MM.1S (cell line): ENCODE measurements at regions not wholly inside any gene's neighbourhood (a gene's known extent, or its start where the extent isn't known, plus 50 kb on each side); places are given as distances from the start of the nearest gene placed in this dataset.

Source experiments
- EZH2 ChIP-seq: fragments of 300-600 bp; sonication (generic); optimal IDR thresholded peaks from 2 replicates; pipeline ENCODE3; 2017; ENCODE audit warnings: low read depth, mild to moderate bottlenecking, antibody characterized with exemption, low read length, mixed read lengths
- EZH2phosphoT487 ChIP-seq: fragments of 300-600 bp; sonication (generic); IDR thresholded peaks from 2 replicates; pipeline ENCODE4 v1.6.1; 2018; ENCODE audit warnings: antibody characterized with exemption, low read length
- TF ChIP-seq, protein P1 (sequence below): fragments of 300-600 bp; sonication (generic); IDR thresholded peaks from 2 replicates; pipeline ENCODE4 v1.5.1; 2016; ENCODE audit warnings: antibody characterized with exemption, low read length, mixed read lengths

- TF ChIP-seq, protein P1, sequence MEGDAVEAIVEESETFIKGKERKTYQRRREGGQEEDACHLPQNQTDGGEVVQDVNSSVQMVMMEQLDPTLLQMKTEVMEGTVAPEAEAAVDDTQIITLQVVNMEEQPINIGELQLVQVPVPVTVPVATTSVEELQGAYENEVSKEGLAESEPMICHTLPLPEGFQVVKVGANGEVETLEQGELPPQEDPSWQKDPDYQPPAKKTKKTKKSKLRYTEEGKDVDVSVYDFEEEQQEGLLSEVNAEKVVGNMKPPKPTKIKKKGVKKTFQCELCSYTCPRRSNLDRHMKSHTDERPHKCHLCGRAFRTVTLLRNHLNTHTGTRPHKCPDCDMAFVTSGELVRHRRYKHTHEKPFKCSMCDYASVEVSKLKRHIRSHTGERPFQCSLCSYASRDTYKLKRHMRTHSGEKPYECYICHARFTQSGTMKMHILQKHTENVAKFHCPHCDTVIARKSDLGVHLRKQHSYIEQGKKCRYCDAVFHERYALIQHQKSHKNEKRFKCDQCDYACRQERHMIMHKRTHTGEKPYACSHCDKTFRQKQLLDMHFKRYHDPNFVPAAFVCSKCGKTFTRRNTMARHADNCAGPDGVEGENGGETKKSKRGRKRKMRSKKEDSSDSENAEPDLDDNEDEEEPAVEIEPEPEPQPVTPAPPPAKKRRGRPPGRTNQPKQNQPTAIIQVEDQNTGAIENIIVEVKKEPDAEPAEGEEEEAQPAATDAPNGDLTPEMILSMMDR, result no peak
- TF ChIP-seq EZH2 (no peak), EZH2phosphoT487 (no peak)
Observed at GRCh38 chr2:118762290-118762689, 85.2 kb downstream of the EN1 start.
